Dermis microvascular lymphatic vessel endothelial cell (primary cell): ENCODE measurements at regions not wholly inside any gene's neighbourhood (a gene's known extent, or its start where the extent isn't known, plus 50 kb on each side); places are given as distances from the start of the nearest gene placed in this dataset.
A peak's percentile ranks its signal among the peaks of the same experiment; 100 is the strongest.

ENCODE experiments used
- DNase-seq, 2 donors: peaks; one replicate each; pipeline versions ENCODE4 v3.0.0 to v3.0.0-alpha.2; 2010; ENCODE audit warnings: low read depth in 2 of 2

GRCh38 chr21:34192646-34193285, 119.4 kb downstream of the MRPS6 start:
- DNase-seq = no peak

GRCh38 chr21:34195335-34195734, 122.0 kb downstream of the MRPS6 start:
- no peak for DNase-seq

DNA sequence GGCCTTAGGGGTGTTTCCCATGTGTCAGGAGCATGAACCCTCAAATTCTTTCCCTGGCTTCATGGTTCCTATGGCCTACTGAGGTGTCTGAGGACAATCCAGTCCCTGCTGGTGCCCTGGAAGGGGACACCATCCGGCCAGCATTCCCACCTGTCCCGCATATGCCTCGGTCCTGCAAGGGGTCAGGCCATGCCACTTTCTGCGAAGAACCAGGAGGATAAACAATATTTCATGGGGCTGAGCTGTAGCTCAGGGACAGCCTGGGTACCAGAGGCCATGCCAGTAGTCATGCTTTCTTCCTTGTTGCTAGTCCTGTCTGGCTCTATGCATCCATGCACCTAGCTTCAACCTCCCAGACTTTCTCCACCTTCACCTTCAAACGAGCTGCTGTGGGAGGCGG, 123.6 kb downstream of the MRPS6 start:
- no peak for DNase-seq

- no peak for DNase-seq
Measured at GRCh38 chr21:34197561-34197960, 124.2 kb downstream of the MRPS6 start.

DNA sequence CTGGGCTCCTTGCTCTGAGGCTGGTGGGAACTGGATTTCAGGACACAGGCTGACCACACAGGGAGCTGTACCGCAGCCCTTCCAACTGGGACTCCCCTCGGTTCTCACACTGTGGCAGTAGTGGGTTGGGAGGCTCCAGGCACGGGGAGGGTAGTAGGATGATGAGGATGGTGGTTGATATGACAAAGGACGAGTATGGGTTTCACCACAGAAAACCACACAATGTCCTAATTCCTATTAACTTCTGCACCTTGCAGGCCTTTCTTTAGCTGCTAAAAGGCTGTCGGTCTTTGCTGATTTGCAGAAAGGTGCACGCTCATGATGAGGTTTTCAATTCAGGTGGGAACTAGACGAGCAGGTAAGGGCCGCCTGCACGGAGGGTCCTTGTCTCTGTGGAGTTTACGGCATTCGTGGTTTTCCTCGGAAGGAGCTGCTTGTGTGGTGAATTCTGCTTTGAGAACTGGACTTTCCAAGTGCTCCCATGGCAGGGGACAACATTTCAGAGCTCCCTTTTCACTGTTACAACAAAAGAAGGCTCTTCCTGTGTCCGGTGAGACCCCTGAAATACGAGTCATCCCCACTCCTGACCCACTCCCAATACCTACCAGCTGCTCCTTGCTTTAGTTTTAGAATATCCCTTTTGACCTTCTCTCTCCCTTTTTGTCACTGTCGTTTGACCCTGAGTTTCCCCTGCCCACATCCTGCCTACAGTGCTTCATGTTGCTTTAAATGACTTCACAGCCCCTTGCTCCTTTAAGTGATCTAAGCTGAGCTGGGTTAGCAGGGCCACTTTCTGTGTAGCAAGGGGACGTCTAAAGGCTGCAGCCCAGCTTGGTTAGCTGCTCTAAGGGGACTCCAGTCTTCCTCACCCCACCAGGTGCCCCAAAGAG, 125.1 kb downstream of the MRPS6 start:
- DNase-seq = no peak

GRCh38 chr21:34199121-34199910, 125.9 kb downstream of the MRPS6 start:
- no peak for DNase-seq

GRCh38 chr21:34200288-34200905, 127.0 kb downstream of the MRPS6 start:
- peak; percentile 73 to 92 for DNase-seq

DNA sequence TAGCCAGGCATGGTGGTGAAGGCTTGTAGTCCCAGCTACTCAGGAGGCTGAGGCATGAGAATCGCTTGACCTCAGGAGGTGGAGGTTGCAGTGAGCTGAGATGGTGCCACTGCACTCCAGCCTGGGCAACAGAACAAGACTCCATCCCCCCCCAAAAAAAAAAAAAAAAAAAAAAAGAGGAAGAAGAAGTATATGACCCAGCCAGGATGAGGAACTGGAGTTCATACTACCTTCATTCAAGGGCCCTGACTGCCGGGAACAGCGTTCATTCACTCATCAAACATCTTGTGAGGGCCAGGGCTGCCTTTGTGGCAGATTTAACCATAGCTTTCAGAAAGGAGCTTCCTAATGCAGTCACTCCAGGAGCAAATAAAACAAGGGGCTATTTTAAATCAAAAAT, 127.6 kb downstream of the MRPS6 start:
- DNase-seq = no peak

- no peak for DNase-seq
Measured at GRCh38 chr21:34201481-34201858, 128.1 kb downstream of the MRPS6 start.

DNA sequence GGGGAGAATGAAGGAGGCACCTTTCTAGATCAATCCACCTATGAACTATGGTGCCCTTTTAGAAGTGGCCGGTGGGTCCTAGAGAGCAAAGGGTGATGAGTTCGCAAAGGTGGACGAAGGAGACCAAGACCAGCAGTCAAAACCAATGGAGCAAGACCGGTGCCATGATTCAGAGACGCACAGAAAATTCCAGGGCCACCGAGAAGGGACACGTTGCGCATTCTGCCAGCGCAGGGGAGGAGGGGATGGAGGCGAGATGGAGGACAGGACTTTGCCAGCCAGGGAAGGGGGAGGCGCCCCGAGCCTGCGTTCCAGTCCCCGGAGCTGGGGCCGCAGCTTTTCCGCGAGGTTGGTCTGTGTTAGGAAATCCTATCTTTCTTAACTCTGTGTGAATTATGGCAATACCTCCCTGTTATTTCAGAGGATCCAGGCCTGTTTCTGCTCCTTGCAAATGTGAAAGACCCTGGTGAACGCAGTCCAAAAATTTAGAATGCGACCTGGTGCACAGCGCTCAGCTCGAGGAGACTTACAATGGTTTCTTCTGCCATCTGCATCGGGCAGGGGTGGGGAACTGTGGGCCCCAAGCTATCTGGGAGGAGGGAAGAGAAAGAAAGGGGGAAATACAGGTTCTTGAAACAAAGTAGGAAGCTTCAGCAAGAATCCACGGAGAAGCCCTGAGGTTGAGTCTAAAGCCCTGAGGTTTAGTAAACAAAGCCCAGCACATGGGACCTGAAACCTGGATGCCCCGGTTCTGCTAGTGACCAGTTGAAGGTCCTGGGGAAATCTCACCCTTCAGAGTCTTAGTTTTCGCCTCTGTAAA, 129.4 kb downstream of the MRPS6 start:
- no peak for DNase-seq

DNA sequence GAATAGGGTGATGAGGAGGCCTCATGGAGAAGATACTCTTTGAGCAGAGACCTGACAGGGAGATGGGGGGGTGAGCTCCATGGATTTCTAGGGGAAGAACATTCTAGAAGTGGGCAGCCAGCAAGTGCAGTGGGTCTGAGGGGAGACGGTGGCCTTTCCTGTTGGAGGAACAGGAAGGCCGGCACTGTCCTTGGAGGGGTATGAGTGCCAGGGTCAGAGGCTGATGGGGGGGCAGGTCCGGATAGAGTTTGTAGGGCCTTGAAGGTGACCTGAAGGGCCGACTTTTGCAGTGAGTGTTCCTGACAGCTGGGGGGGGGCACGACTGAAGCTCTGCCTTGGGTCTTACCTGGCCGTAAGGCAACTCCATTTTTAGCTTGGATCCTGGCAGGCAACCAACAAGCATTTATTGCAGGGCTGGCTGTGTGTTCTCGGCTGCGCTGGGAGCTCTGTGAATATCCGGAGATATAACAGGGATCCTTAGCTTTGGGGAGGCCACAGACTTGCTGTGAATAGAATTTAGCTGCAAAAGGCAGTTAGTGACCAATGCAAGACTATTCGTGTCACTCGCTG, 130.6 kb downstream of the MRPS6 start:
- DNase-seq = no peak

- DNase-seq = no peak
Measured at GRCh38 chr21:34204481-34205439, 131.4 kb downstream of the MRPS6 start.

GRCh38 chr21:34205811-34206571, 132.6 kb downstream of the MRPS6 start:
- DNase-seq = no peak

- DNase-seq = no peak
Measured at GRCh38 chr21:34213959-34214358, 140.6 kb downstream of the MRPS6 start.

- DNase-seq = no peak
Measured at GRCh38 chr21:34215501-34215900, 142.1 kb downstream of the MRPS6 start.

- no peak for DNase-seq
Measured at GRCh38 chr21:34215911-34216717, 142.7 kb downstream of the MRPS6 start.

DNA sequence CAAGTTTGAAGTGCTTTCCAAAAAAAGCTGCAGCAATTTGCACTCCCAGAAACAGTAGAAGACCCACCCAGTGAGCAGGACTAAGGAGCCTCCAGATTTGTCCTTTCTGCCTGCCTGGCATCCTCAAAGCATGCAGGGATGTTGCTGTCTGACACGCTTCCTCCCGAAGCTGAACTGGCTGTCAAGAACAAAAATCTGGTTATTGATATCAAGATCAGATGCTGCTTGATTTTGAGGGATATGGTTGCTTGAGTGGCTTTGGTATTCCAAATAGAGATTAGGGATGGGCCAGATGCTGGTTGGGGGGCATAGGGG, 143.3 kb downstream of the MRPS6 start:
- no peak for DNase-seq

- no peak for DNase-seq
Measured at GRCh38 chr21:34217263-34217662, 143.9 kb downstream of the MRPS6 start.
